HUDEP-2 (cell line): ENCODE measurements at regions not wholly inside any gene's neighbourhood (a gene's known extent, or its start where the extent isn't known, plus 50 kb on each side); places are given as distances from the start of the nearest gene placed in this dataset.
"Not testable (repeated sequence)": the region's sequence is repeated elsewhere in the genome, so short reads cannot be mapped to it uniquely, and the experiment has no call there.

Experiments used
- DNase-seq, 76 experiments: peaks; one replicate each; lab custom pipeline; 2025; ENCODE audit not compliant: unreplicated experiment in 76 of 76; lab: John Stamatoyannopoulos, UW

GRCh38 chr14:106578481-106578880 lies 1052.1 kb downstream of the TMEM121 start:
- no peak for DNase-seq

- DNase-seq = no peak
These were observed 1052.7 kb downstream of the TMEM121 start for GRCh38 chr14:106579084-106579483.

- no peak for DNase-seq
These were observed 1059.3 kb downstream of the TMEM121 start for GRCh38 chr14:106585692-106586091.

GRCh38 chr14:106586098-106586704 lies 1059.8 kb downstream of the TMEM121 start:
- peak in 46 of 76 experiments; percentile 2 to 64 (median 24) for DNase-seq

DNA sequence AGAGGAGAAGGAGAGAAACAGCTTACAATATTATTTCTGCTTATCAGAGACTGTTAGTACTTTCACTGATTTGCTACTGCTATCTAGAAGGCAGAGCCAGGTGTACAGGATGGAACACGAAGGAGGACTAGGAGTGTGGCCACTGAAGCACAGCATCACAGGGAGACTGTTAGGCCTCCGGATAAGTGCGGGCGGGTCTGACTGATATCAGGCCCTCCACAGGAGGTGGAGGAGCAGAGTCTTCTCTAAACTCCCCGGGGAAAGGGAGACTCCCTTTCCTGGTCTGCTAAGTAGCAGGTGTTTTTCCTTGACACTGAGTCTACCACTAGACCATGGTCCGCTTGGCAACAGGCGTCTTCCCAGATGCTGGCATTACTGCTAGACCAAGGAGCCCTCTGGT lies 1065.2 kb downstream of the TMEM121 start:
- DNase-seq = not testable (repeated sequence)

GRCh38 chr14:106592115-106592852 lies 1065.9 kb downstream of the TMEM121 start:
- peak in 3 of 76 experiments; percentile 2 to 5 (median 3) for DNase-seq

DNA sequence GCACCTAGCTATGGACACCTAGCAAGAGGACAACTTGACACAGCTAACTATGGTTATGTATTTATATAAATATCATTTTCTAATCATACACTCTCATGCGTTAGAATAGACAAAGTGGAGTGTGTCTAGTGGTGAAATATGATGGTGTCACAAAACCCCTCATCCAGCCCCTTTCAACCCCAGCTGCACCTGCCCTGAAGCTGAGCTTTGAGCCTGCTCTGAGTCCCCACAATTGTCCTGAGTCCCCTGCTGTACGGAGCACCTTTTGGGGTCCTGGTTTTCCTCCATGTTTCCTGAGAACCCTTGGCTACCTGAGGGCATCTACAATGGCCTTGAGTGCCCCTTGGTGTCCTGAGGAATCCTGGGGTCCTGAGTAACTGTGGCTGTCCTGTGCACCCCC lies 1072.8 kb downstream of the TMEM121 start:
- DNase-seq = no peak

- DNase-seq = peak in 44 of 76 experiments; percentile 1 to 67 (median 26)
These were observed 1079.4 kb downstream of the TMEM121 start for GRCh38 chr14:106605548-106606448.

DNA sequence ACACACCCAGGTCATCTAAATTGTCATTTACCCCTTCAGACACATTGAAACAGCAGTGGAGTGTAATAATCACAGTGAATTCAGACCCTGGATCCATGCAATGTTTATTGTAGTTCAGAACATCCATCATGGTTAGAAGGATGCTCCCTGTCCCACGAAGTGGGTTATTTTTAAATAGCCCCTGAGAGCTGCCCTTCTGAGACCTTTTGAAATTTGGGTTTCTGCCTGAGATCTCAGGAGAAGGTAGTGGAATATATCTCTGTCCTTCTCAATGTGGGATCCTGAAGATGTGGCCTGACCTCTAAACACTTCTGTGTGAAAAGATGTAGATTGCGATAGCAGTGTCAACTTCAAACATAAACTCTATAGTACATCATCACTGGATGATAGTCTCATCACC lies 1080.6 kb downstream of the TMEM121 start:
- DNase-seq = no peak

DNA sequence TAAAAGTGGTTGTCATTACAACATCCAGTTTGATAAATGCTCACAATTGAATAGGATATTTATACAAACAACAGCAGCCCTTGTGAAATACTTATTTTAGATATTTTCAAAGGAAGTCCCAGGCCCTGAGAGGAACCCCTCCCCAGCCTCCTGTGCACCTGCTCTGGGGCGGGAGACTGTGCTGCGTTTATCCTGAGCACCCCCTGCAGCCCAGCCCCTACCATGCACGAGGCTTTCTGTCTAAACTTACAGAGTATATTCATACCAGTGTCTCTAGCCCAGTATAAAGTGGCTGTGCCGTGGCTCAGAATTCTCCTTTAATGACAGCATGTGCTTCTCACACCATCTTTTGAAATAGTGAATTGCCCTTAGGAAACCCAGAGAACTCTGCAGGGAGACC lies 1084.3 kb downstream of the TMEM121 start:
- DNase-seq = no peak

GRCh38 chr14:106613256-106613655 lies 1086.9 kb downstream of the TMEM121 start:
- DNase-seq = no peak

GRCh38 chr14:106618471-106618951 lies 1092.1 kb downstream of the TMEM121 start:
- peak in 66 of 76 experiments; percentile 3 to 88 (median 55) for DNase-seq

DNA sequence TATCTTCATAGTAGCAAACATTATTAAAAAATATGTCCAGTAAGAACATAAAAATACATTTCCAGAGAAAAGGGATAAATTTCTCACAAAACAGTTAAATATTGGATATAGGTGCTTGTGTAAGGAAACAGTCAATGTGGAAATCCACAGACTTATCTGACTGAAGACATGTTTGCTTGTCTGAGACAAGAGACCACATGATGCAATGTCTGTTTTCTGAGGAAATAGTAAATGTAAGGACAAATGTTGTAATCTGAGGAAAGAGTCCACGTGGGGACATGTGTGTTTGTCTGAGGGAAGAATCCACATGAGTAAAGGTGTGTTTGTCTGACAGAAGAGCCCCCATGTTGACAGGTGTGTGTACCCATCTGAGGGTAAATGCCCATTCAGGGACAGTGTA lies 1093.2 kb downstream of the TMEM121 start:
- DNase-seq = no peak

DNA sequence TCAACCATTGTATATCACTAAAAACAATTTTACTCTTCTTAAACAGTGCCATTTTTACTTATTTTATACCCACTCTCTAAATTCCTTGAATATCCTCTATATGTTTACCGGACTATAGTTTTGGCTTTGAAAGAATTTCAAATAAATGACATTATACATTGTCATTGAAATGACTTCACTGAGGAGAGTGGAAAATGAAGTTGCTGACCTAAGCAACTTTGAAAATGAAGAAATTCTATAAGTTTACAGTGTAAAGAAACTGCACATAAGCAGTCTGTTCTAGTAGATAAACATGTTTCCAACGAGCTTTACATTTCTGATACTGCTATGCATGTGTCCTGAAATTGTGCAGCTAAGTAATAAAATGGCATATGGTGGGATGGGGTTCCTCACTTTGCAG lies 1094.0 kb downstream of the TMEM121 start:
- DNase-seq = no peak

- no peak for DNase-seq
These were observed 1095.9 kb downstream of the TMEM121 start for GRCh38 chr14:106622200-106622745.

GRCh38 chr14:106625186-106625585 lies 1098.8 kb downstream of the TMEM121 start:
- DNase-seq = no peak

- DNase-seq = not testable (repeated sequence)
These were observed 1100.1 kb downstream of the TMEM121 start for GRCh38 chr14:106626469-106626868.

- peak in 35 of 76 experiments; percentile 1 to 49 (median 11) for DNase-seq
These were observed 1100.7 kb downstream of the TMEM121 start for GRCh38 chr14:106626942-106627588.

DNA sequence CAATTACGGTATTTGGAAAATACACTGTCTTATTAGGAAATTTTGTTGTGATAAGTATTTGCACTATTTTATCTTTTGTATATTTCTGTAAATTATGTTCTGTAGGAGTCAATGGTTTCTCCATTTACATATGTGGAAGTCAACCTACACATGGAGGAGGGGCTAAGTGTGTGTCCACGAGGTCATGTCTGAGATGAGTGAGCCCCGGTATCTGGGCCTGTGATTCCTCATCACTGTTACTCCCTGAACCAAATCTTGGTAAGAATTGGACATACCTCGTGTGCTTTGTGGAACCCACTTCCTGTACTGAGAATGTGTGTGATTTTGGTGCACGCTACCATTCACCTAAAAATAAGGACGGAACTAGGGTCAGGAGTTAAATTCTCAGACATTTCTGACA lies 1105.5 kb downstream of the TMEM121 start:
- no peak for DNase-seq

- DNase-seq = no peak
These were observed 1107.3 kb downstream of the TMEM121 start for GRCh38 chr14:106633721-106634120.
